GM19238 (cell line): ENCODE measurements at regions not wholly inside any gene's neighbourhood (a gene's known extent, or its start where the extent isn't known, plus 50 kb on each side); places are given as distances from the start of the nearest gene placed in this dataset.
A peak's percentile ranks its signal among the peaks of the same experiment; 100 is the strongest.
"Not testable (repeated sequence)": the region's sequence is repeated elsewhere in the genome, so short reads cannot be mapped to it uniquely, and the experiment has no call there.

Experiments used
- DNase-seq: peaks from one replicate; pipeline ENCODE4 v3.0.0; 2011; ENCODE audit warnings: low spot score; ENCODE audit not compliant: insufficient read length

GRCh38 chr9:18022642-18023041, 443.8 kb downstream of the SH3GL2 start:
- no peak for DNase-seq

DNA sequence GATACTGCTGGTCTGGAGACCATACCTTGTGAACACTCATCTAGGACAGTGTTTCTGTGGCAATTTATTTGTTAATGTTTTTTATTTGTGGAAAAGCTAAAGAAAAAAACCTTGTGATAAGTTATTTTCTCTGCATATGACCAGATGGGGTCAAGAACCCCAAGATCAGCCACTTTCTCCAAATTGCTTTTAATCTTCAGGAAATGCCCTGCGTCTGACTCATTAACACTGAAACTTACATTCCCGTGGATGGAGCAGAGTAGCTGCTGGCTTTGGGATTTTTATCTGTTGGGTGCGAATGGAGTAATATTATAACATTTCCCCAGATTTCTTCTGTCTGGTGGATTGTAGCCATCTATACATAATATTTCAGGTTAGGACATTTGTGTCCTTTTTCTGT, 444.5 kb downstream of the SH3GL2 start:
- DNase-seq = no peak

- DNase-seq = no peak
Measured at GRCh38 chr9:18032636-18033035, 441.3 kb upstream of the ADAMTSL1 start.

DNA sequence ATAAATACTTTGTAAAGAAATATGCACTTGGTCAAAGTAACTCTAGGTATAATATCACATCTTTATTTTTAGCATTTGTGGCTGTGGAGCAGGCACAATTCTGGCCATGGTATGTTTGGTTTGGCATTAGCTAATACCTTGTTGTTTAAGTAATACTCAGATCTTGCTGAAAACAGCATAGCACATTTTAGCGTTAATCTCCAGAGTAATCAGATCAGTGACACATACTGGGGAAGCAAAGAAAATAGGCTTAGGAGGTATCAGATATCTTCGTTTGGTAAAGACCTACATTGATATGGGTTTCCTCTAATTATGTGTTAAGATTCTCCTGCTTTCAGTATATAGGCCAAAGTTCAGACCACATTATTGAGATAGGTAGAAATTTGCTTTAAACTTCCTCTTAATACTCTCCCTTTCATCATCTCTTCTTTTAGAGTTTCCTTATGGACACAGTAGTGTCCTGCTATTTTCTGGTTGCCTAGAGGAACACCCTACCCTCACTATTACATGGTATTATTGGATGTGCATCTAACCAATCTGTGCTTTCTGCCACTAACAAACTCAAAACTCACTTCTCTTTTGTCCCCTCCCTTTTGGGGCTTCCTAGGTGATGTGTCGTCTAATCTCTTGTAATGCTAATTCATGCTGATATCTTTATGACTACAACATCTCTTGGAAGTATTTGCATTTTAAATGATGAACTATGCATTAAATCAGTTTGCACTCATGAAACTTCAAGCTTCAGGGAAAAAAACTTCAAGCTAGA, 437.3 kb upstream of the ADAMTSL1 start:
- no peak for DNase-seq

DNA sequence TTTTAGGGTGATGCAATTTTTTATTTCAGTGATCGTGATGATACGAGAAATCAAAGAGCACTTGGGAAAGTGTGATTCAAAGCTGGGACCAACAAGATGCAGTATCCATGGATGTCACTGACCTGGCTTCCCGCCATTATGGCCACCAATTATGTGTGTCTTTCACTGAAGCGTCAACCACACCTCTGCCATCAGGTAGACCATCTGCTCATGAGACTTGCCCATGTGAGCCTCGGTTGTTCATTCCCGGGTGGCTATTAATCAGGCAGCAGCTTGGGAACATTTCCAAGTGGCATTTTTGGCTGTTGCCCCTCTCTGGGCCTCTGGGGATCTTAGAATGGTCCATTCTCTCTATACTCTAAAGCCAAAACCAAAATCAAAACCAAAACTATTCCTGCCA, 436.0 kb upstream of the ADAMTSL1 start:
- no peak for DNase-seq

GRCh38 chr9:18040327-18040726, 433.6 kb upstream of the ADAMTSL1 start:
- no peak for DNase-seq

DNA sequence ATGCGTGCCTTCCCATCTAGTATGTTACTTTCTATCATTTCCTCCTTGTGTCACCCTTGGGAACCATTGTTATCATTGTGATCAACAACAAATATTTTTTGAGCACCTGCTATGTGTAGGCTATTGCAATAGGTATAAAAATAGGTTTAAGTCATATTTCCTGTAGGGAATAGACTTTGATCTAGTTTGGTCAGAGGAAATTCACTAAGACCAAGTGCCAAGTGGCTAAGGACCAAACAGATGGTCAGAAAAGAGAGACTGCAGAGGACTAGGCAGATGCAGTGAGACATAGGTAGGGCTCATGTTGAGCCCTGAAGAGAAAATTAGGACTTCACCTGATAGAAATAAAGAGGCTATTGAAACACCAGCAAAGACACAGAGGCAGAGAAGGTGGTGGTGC, 430.0 kb upstream of the ADAMTSL1 start:
- no peak for DNase-seq

GRCh38 chr9:18045326-18045725, 428.6 kb upstream of the ADAMTSL1 start:
- DNase-seq = no peak

- DNase-seq = no peak
Measured at GRCh38 chr9:18046068-18046467, 427.9 kb upstream of the ADAMTSL1 start.

- DNase-seq = no peak
Measured at GRCh38 chr9:18051638-18052037, 422.3 kb upstream of the ADAMTSL1 start.

GRCh38 chr9:18052060-18052459, 421.9 kb upstream of the ADAMTSL1 start:
- no peak for DNase-seq

- no peak for DNase-seq
Measured at GRCh38 chr9:18056269-18056992, 417.5 kb upstream of the ADAMTSL1 start.

GRCh38 chr9:18056993-18057369, 417.0 kb upstream of the ADAMTSL1 start:
- DNase-seq = peak; percentile 7

- DNase-seq = no peak
Measured at GRCh38 chr9:18058564-18059442, 415.1 kb upstream of the ADAMTSL1 start.

- no peak for DNase-seq
Measured at GRCh38 chr9:18059447-18059846, 414.5 kb upstream of the ADAMTSL1 start.

DNA sequence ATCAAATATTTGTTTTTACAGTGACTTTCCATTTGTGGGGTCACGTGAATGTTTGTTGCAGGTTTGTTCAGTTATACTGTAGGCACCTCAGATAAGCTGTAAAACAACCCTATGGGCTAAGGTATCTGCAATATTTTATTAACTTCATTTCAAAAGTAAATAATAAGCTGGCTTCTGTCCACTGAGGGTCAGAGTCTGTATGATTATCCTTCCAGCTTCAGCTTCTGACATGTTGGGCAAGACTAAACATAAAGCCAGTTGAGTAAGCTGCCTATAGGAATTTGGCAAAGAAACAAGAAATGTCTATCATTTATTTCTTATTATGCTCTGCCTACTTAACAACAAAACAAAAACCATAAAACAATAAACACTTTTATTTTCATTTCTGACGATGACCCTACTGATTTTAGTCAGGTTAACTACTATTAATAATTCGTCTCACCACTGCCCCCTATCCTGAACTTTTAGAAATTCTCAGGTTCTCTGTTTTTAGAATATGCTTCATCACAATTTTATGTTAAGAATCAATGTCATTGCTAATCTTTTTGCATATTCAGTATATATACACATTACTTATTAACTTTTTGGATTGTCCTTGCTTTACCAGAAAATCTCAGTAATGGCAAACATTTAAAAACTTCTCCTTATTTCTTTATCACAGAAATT, 413.6 kb upstream of the ADAMTSL1 start:
- no peak for DNase-seq

GRCh38 chr9:18061332-18061731, 412.6 kb upstream of the ADAMTSL1 start:
- DNase-seq = no peak

- no peak for DNase-seq
Measured at GRCh38 chr9:18061856-18062255, 412.1 kb upstream of the ADAMTSL1 start.

DNA sequence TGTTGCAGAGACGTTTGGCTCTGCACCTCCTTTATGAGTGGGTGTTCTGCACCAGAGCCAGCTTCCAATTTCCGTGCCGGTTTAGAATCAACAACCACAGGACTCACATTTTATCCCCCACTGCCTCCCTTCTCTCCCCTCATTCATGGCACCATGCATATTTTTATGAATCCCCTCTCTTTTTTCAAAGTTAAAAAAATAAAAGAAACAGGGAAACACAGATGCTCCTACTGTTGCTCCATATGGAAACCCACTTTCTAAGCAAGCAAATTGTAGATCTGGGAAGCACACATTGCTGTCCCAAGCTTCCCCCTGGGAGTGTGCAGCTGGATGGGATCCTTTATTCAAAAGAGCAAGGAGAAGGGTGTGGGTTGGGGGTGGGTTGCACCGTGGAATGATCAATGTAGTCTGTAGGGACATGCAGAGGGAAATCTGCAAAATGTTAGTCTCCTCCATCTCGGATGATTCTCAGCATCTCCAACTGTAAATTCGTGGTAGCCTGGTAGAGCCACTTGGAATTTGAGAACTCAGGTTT, 410.0 kb upstream of the ADAMTSL1 start:
- no peak for DNase-seq

- not testable (repeated sequence) for DNase-seq
Measured at GRCh38 chr9:18066608-18067007, 407.3 kb upstream of the ADAMTSL1 start.

DNA sequence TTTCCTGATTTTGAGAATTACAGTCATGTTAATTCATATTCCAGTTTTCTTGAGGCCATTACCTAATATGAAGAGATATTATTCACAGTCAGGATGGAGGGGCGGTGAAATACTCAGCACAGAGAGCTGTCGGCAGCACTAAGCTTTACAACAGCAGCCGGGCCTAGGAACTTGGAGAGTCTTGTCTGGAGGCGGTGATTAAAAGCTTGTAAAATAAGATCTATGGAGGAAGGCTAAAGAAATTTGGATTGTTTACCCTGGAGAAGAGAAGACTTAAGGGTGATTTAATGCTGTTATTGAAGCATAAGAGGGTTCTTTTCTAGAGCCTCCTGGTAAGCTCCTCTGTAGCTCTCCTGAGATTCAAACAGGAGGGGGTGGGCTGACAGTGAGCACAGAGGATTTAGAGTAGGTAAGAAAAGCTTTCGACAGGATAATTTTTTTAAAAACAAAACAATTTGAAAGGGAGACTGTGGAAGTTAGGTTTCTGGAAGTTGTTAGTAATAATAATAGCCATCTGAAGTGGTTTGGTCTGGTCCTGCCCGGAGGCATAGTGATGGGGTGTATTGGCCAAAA, 406.3 kb upstream of the ADAMTSL1 start:
- DNase-seq = no peak
